DMS53 treated with DMSO at 0.1 percent for 48 hours (cell line): ENCODE measurements at regions not wholly inside any gene's neighbourhood (a gene's known extent, or its start where the extent isn't known, plus 50 kb on each side); places are given as distances from the start of the nearest gene placed in this dataset.
"Not testable (repeated sequence)": the region's sequence is repeated elsewhere in the genome, so short reads cannot be mapped to it uniquely, and the experiment has no call there.

ENCODE experiments used
- DNase-seq: peaks from one replicate; lab custom pipeline; 2025; ENCODE audit not compliant: unreplicated experiment; lab: John Stamatoyannopoulos, UW

DNA sequence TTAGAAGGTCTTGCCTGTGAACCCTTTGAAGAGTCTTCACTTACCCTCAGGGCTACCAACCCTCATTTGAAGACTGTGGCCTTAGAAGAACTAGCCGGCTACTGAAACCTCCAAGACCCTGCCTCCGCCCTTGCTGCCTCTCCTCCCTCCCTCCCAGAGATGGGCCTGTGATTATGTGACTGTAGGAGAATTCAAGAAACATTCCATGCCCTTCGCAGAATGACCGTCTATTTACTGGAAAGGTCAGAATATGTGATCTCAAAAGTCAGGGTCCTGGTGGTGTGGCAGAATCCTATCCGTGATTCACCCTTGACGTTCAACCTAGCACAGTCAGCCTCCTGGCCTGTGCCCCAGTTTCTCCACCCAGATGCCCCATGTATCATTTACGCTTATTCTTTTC is 109.6 kb downstream of the CTNND1 start:
- DNase-seq, result no peak

DNA sequence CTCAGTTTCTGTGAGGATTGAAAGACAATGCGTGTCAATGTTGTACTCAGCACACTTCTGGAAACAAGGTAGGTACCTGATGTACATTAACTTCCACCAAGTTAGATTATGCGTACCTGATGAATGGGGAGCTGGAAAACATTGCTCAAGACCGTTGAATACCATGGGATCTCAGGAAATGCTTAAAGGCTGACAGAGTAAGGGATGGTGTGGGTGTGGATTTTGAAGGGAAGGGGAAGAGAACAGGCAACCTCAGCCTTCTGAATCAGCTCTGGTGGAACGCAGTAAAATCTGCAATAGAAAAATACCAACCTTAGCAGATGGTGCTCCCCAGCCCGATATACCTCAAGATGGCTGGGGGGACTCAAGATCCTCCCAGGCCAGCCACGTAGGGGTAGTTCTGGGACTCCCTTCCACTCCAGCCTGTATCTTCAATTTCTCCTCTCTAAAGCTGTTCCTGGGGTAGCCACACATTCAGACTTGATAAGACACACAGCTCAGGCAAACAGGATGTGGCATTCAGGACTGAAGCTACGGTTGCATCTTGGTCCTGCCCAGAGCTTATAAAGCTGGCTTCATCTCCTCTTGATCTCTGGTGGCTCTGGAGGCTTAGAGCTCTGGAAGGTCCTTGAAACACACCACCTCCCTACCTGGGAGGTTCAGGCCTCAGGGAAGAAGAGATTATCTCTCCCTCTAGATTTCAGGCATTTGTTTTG is 111.8 kb downstream of the CTNND1 start:
- DNase-seq, result no peak

- DNase-seq, result no peak
Observed at GRCh38 chr11:57874981-57875380, 113.4 kb downstream of the CTNND1 start.

- DNase-seq, result no peak
Observed at GRCh38 chr11:57881647-57882046, 120.0 kb downstream of the CTNND1 start.

GRCh38 chr11:57883630-57884029 is 122.0 kb downstream of the CTNND1 start:
- no peak for DNase-seq

DNA sequence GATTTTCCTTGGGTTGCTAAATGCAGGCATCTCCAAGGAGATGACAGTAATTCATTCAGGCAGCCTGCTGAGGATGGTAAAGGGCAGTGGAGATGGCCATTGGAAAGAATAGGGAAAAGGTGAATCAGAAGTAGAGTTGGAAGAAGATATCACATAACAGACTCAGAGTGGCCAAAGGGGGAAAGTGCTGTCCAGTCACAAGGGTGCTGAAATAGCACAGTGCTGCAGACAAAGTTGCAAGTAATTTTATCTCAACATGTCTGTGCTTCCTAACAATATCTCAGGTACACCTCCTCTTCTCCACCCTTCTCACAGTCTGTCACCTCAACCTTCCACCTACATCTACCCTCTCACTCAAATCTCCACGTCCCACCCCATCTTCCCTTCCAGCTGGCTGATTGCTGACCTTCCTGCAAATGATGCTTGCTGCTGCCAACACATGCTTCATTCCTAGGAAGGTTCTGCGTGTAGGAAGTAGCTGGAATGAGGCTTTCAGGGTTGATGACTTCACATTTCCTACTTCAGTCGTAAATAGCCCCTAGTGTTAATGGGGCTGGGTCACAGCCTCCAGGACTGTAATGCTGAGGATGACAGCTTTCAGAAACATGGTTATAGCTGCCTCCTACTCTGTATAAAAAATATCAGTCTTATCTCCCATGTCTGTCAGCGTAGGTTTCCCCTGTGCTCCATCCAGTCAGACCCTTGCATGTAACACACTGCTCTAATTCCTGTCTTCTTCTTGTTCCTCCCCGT is 123.9 kb downstream of the CTNND1 start:
- no peak for DNase-seq

- no peak for DNase-seq
Observed at GRCh38 chr11:57888386-57888785, 126.8 kb downstream of the CTNND1 start.

DNA sequence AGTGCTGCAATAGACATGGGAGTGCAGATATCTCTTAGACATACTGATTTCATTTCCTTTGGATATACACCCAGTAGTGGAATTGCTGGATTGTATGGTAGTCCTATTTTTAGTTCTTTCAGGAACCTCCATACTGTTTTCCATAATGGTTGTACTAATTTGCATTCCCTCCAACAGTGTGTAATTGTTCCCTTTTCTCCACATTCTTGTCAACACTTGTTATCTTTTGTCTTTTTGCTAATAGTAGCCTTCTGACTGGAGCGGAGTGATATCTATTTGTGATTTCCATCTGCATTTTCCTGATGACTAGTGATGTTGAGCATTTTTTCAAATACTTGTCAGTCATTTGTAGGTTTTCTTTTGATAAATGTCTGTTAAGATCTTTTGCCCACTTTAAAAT is 128.9 kb downstream of the CTNND1 start:
- no peak for DNase-seq

DNA sequence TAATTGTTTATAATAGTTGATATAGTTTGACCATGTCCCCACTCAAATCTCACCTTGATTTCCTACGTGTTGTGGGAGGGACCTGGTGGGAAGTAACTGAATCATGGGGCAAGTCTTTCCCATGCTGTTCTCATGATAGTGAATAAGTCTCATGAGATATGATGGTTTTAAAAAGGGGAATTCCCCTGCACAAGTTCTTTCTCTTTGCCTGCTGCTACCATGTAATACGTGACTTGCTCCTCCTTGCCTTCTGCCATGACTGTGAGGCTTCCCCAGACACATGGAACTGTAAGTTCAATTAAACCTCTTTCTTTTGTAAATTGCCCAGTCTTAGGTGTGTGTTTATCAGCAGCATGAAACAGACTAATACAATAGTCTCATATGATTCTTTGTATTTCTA is 130.5 kb upstream of the OR9Q1 start:
- not testable (repeated sequence) for DNase-seq

GRCh38 chr11:57896361-57897145 is 127.1 kb upstream of the OR9Q1 start:
- no peak for DNase-seq

- no peak for DNase-seq
Observed at GRCh38 chr11:57899378-57899777, 124.3 kb upstream of the OR9Q1 start.

GRCh38 chr11:57900320-57900719 is 123.4 kb upstream of the OR9Q1 start:
- peak; percentile 35 for DNase-seq

- no peak for DNase-seq
Observed at GRCh38 chr11:57901278-57901677, 122.4 kb upstream of the OR9Q1 start.

- no peak for DNase-seq
Observed at GRCh38 chr11:57901756-57902155, 121.9 kb upstream of the OR9Q1 start.

DNA sequence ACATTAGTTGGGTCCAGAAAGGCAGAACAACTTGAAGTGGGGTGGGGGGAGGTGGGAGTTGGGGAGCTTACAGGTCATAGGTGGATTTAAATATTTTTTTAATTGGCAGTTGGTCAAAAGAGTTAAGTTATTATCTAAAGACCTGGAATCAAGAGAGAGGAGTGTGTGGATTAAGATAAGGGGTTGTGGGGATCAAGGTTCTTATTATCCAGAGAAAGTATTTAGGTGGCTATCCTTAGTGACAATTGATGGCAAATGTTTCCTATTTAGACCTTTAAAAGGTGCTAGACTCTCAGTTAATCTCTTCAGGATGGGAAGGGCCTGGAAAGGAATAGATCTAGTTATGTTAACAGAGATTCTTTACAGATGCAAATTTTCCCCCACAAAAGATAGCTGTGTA is 120.7 kb upstream of the OR9Q1 start:
- DNase-seq, result no peak

DNA sequence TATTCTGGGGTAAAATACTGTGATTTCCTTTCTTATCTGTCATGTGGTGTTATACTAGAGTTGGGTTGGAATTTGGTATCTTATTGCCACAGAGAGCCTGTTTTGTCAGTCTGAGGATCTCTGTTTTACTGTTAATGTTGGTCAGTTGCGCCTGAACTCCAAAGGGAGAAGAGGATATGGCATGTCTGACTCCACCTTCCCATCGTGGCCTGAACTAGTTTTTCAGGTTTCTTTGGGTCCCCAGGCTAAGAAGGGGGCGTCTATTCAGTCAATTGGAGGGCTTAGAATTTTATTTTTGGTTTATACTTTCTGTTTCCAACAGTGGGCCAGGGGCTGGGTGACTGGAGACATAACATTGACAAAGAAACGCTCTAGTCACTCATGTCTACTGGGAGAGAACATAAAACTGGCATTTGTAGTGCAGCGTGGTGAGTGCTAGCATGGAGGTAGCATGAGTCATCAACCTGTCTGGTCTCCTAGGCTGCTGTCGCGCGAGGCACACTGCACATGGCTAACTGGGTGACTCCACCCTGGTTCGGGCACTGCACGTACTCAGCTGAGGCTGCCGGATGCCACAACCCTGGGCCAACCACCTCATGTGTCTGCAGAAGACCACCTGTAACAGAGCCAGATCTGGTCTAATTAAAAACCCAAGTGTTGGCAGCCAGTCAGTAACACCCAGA is 120.1 kb upstream of the OR9Q1 start:
- DNase-seq, result peak; percentile 51

GRCh38 chr11:57904376-57904775 is 119.3 kb upstream of the OR9Q1 start:
- DNase-seq, result no peak

DNA sequence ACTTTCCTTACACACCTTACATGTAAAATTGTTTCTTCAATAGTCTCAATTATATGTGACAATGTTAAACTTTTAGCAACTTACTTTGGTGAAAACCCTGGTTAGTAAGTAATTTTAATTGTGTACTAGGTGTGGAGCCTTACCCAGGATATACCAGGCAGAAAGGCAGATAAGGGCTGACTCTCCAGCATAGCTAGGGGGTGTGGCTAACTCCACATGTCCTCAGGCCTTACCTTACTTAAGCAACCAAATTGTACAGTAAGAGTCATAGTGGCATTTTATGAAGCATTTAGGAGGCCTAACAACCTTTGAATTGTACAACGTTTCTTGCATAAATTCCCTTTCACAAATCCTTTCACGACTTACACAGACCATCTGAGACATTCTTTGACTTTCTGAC is 118.2 kb upstream of the OR9Q1 start:
- no peak for DNase-seq

DNA sequence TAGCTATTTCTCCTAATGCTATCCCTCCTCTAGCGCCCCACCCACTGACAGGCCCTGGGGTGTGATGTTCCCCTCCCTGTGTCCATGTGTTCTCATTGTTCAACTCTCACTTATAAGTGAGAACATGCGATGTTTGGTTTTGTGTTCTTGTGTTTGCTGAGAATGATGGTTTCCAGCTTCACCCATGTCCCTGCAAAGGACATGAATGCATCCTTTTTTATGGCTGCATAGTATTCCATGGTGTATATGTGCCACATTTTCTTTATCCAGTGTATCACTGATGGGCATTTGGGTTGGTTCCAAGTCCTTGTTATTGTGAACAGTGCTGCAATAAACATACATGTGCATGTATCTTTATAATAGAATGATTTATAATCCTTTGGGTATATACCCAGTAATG is 115.3 kb upstream of the OR9Q1 start:
- not testable (repeated sequence) for DNase-seq

DNA sequence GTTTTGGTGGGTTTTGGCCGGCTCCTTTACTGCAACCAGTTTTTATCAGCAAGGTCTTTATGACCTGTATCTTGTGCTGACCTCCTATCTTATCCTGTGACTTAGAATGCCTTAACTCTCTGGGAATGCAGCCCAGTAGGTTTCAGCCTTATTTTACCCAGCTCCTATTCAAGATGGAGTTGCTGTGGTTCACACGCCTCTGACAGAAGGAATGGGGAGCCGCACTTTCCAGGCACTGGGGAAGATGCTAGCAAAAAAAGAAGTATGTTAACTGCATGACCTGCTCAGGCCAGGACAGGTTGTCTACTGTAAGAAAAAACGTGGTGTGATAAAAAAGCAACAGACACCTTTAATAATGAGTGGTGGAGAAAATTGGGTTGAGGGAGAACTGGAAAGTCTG is 112.2 kb upstream of the OR9Q1 start:
- DNase-seq, result not testable (repeated sequence)
